T follicular helper cell (primary cell): ENCODE measurements at regions not wholly inside any gene's neighbourhood (a gene's known extent, or its start where the extent isn't known, plus 50 kb on each side); places are given as distances from the start of the nearest gene placed in this dataset.
"Not testable (repeated sequence)": the region's sequence is repeated elsewhere in the genome, so short reads cannot be mapped to it uniquely, and the experiment has no call there.

Experiments used
- DNase-seq: peaks from one replicate; pipeline ENCODE4 v3.0.0-alpha.2; 2020; ENCODE audit warnings: low read depth

DNA sequence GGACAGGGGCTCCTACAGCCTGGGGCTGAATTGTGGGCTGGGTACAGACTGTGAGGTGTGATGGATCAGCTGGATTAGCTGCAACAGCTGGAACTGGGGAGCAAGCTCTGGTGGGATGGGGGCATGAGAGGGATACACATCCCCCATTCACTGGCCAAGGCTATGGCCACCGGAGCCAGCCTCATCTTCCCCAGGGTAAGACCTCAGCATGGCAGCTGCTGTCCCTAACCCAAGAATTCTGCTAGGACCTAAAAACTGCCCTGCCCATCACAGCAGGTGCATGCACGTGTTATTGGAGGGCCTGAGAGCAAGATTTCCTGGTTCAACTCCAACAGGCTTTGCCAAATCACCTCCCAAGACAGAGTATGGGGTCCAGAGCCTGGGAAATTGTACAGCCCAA, 258.6 kb upstream of the AGTR2 start:
- no peak for DNase-seq

DNA sequence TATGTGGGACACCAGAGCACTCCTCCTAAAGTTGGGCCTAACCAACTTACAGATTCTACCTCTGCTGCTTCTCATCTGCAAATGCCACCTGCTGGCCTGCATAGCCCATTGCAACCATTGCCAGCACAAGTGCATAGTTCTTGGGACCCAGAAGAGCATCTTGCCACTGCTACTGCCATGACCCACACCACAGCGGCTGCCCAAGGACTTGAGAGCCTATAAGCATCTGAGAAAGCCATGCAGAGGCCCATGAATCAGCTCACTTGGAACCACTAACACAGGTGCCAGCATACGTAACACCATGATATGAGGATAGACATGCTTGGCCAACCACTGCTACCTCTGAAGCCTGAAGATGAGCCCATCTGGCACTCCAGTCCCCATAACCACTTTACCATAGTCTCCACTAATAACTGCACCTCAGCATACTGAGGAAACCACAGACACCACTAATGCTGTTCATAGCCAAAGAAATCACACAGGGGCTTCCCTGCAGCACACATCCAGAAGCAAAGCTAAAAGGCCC, 258.1 kb upstream of the AGTR2 start:
- DNase-seq, result no peak

DNA sequence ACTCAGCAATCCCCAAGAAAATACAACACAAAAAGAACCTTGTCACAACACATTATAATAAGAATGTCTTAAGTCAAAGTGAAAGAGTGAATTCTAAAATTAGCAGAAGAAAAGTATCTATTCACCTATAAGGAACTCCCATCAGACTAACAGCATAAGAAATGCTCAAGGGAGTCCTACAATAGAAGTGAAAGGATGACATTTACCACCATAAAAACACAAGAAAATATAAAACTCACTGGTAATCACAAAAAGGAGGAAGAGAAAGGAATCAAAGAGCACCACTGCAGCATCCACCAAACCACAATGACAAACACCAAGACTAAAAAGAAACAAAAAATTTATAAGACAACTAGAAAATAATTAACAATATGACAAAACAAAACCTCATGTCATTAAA, 257.0 kb upstream of the AGTR2 start:
- DNase-seq, result no peak

DNA sequence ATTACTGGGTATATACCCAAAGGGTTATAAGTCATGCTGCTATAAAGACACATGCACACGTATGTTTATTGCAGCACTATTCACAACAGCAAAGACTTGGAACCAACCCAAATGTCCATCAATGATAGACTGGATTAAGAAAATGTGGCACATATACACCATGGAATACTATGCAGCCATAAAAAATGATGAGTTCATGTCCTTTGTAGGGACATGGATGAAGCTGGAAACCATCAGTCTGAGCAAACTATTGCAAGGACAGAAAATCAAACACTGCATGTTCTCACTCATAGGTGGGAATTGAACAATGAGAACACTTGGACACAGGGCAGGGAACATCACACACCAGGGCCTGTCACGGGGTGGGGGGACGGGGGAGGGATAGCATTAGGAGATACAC, 254.9 kb upstream of the AGTR2 start:
- not testable (repeated sequence) for DNase-seq

DNA sequence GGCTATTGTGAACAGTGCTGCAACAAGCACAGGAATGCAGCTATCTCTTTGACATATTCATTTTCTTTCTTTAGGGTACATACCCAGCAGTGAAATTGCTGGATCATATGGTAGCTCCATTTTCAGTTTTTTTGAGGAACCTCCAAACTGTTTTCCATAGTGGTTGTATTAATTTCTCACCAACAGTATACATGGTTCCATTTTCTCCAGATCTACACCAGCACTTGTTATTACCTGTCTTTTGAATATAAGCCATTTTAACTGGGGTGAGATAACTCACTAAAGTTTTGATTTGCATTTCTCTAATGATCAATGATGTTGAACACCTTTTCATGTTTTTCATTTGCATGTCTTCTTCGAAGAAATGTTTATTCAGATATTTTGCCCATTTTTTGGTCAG, 241.1 kb upstream of the AGTR2 start:
- DNase-seq, result no peak

DNA sequence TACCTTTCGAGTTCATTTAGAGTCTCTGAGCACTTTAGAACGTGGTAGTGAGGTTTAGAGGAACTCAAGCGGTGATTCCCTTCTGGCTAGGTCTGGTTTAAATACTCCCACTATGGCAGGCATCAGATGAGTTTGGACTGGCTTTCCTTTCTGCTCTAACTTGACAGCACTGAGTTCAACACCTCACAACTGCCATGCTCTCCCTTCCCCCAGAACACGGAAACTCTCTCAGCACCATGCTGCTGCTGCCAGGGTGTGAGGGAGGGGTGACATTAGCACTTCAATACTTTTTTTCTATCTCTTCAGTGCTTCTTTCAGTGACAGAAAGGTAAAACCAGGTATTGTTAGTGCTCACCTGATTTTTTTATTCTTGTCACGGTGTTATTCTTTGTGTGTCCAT, 234.5 kb upstream of the AGTR2 start:
- DNase-seq, result no peak

DNA sequence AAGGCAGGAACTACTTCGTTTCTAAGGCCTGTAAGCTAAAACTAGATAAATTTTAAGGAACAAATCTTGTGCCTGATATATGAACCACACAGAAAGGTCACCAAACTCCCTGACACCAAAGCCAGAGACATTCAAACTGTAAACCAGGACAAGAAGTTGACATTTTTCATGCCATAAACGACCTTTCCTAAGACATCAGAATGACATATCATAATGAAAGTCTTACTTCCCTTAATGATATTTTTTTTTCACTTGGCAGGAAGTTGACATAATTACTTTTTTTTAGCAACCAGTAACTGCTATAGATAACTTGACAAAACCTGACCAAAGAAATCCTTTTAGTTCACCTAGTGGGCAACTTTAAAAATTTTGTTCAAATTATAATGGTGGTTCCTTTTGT, 231.5 kb upstream of the AGTR2 start:
- no peak for DNase-seq

DNA sequence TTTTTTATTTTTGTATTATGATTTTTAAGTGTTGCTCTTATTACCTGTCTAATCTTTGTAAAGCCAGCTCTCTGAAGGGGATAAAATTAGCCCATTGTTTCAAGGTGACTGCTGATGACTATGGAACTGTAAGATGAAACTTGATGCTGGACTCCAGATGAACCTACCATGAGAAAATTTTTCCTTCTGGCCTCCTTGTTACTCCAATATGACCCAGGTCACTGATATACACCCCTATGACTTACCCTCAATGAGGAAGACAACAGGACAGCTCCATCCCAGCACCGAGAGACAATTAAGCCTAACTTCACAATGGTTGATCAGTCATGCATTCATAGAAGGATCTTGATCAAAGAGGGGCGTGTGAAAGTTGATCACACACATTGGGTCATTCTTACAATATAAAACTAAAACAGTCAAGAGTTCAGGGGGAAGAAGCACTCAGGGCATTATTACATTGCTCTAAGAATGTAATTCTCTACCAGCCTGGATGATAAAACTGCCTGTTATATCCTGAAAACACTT, 230.8 kb upstream of the AGTR2 start:
- no peak for DNase-seq

DNA sequence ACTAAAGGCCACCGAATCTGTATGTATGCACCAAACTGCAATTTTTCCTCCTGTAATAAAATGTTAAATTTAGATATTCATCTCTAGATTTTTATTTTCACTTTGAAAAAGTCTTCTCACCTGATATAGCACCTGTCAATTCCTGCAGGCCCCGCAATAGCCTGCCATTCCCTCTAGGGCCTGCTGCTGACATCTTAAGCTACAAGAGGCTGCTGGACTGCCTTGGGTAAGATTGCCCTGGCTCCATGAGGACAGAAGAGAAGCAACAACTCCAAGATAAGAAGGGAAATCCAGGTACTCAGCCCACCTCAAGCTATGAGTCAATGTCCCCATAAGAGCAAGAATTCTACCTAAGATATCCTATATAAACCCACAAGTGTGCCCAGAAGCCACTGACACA, 230.2 kb upstream of the AGTR2 start:
- no peak for DNase-seq

DNA sequence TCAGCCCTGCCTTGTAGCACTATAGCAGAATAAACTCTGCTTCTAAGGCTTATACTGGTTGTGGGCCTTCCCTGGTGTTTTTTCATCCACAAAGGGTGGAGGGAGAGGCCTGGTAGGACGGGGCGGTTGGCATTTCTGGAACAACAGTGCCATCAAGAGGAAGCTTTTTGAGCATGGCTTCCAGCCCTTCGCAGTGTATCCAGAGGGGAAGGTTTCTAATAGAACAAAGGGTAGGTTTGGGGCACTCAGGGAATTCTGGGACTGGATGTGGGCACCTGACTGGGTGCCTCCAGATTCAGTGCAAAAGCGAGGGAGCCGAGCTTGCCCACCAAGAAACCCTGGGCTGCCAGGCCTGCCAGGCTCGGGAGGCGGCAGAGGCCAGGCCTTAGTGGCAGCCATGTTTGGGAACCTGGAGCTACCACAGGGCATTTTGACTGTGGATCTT, 229.6 kb upstream of the AGTR2 start:
- DNase-seq, result peak; percentile 54

DNA sequence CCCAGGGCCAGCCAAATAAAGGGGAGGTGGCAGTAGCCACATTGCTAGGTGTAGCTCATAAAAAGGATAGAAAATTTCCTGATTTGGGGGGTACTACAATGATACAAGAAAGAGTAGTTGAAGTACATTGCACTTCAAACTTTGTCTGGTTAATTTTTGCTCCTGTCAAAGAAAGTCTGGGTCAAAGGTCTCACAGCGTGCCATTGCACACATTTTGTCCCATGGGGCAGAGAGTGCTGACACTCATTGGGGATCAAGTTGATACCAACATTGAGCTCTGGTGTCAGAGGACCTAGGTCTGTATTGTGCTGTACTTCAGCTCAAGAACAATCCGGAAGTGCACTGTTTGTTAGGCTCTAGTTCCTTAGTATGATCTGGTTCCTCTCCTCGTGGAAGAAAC, 229.2 kb upstream of the AGTR2 start:
- no peak for DNase-seq

DNA sequence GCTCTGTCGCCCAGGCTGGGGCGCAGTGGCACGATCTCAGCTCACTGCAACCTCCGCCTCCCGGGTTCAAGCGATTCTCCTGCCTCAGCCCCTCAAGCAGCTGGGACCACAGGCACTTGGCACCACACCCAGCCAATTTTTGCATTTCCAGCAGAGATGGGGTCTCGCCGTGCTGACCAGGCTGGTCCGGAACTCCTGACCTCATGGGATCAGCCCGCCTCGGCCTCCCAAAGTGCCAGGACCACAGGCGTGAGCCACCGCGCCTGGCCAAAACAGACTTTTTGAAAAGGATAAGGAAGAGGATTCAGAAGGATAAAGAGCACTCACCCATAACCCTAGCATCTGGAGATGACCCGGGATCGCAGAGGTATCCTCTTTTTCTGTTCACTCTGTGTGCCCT, 224.5 kb upstream of the AGTR2 start:
- no peak for DNase-seq

DNA sequence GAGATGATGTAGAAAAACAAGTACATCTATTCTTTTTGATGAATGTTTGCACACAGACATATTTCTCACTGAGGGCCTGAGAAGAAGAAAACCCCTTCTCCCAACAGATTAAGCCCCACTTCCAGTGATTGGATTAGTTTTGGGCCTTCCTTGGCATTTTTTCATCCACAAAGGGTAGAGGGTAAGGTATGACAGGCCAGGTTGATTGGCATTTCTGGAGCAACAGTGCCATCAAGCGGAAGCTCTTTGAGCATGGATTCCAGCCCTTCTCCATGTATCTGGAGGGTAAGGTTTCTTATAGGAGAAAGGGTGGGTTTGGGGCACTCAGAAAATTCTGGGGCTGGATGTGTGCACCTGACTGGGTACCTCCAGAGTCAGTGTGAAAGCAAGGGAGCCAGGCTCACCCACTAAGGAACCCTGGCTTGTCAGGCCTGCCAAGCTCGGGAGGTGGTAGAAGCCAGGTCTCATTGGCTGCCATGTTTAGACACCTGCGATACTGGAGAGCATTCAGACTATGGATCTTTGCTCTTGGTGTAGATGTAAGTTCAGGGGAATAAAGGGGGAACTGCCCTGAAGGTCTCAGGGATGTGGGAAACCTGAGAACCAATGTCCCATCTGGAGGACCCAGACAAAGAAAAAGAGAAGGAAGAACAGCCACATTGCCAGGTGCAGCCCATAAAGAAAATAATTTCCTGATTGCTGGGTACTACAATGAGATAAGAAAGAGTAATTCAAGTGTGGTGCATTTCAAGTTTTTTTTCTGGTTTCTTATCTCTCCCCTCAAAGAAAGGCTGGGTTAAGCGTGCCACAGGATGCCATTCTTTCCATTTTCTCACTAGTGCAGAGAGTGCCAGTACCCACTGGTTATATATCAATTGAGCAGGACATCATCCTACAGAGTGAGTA, 222.3 kb upstream of the AGTR2 start:
- DNase-seq, result no peak

DNA sequence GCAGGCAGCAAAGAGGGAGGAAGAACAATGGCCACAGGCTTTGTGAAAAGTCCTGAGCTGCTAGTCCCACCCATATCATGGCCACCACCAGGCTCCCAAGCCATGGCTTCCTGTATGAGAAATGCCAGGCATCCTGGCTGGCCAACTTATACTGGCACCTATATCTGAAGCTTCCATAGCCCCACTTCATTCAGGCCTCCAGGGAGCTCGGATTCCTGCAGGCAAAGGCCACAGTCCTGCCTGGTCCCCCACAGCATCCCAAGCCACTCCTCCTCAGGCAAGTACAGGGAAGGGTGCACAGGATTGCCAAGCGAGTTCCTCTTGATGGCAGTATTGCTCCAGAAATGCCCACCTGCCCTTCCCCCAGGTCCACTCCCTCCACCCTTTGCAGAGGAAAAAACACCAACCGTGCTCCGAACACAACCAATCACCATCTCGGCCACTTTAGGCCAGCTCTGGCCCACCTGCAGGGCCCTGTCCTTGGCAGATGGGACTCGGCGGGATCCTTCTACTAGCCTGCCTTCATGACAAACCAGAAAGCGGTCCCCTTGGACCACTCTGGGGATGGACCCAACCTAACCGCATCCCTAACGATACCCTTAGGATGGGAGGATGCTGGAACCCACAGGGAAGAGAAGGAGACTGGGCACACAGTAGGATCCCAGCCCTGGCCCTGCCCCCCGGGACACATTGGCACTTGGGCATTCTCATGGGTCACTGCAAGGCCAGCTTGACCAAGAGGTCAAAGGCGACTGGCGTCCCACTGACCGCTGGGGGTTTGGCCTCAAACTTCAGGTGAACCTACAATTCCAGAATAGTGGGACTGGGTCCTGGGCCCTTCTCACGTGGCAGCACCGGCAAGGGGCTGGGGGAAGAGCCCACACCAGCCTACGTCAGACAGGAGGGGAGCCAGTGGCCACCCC, 220.4 kb upstream of the AGTR2 start:
- DNase-seq, result peak; percentile 6

DNA sequence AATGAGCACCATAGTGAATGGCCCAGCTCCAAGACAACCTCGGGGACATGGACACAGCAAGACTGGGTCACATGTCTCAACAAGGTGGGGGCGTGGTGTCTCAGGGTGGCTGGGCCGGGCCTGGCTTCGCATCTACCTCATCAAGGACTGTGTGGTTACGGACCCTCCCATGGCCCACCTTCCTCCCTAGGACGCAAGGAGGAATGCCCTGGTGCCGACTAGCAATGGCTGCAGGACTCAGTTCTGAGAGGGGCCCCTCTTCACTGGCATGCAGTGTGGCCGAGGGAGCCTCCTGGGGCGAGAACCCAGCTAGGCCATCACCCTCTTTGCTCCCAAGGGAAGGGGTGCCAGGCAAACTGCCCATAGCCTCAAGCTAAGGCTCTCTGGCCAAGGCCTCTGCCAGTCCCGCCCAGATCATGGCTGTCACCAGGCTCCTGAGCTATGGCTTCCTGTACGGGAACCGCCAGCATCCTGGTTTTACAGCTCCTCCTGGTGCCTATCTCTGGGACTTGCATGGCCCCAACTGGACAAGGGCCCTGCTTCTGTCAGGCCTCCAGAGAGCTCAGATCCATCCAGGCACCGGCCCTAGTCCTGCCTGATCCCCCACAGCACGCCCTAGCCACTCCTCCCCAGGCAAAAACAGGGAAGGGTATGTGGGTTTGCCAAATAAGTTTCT, 218.0 kb upstream of the AGTR2 start:
- no peak for DNase-seq

DNA sequence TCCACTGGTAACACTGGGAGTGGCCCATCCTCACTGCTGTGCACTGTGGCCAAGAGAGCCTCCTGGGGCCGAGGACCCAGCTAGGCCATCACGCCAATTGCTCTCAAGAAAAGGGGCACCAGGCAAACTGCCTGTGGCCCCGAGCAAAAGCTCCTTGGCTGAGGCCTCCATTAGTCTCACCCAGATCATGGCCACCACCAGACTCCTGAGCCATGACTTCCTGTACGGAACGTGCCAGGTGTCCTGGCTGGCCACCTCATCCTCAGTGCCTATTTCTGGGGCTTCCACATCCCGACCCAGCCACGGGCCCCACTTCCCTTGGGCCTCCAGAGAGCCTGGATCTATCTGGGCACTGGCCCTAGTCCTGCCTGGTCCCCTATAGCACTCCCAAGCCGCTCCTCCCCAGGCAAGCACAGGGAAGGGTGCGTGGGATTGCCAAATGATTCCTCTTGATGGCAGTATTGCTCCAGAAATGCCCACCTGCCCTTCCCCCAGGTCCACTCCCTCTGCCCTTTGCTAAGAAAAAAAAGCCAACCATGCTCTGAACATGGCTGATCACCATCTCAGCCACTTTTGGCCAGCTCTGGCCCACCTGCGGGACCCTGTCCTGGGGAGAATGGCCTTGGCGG, 212.6 kb upstream of the AGTR2 start:
- no peak for DNase-seq

DNA sequence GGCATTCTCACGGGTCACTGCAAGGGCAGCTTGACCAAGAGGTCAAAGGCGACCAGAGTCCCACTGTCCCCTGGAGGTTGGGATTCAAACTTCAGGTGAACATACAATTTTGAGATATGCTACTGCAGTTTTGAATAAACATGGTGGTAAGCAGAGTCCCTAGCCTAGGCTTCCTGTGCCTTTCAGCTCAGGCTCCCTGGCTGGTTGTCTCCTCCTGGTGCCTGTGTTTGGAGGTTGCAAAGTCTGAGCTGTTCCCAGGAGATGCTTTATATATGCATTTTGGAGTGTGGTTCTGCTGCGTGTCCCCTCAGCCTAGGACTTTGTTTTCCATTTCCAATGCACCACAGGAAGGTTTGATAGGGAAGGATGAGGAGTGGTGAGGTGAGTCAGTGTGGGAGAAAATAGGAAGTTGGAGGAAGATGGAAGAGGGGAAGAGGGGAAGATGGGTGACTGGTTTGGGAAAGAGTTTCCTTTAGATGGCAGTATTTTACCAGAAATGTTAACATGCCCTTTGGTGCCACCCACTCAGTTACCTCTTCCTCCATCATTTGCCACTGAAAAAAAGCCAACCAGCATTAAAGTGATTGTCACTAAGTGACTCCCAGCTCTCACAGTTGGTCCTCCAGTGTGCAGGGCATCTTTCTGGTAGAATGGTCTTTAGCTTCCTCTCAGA, 211.7 kb upstream of the AGTR2 start:
- no peak for DNase-seq

DNA sequence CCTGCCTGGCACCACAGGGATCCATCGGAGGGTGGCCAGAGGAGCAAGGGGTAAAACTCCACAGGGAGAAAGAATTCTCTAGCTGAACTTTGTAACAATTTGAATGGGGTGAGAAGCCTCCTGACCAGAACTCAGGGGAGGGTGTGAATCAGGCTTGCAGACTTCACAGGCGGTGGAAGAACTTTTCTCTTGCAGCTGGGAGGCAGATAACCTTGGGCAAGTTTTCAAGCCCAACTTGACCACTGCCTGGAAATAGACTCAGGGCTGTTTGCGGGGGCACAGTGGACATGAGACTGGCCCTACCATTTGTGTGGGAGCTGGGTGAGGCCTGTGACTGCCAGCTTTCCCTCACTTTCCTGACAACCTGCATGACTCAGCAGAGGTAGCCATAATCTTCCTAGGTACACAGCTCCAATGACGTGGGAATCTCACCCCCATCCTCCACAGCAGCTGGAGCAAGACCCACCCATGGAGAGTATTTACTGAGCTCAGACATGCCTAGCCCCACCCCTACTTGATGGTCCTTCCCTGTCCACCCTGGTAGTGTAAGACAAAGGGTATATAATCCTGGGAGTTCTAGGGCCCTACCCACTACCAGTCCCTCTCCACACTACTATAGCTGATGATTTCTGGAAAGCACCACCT, 210.0 kb upstream of the AGTR2 start:
- DNase-seq, result no peak

DNA sequence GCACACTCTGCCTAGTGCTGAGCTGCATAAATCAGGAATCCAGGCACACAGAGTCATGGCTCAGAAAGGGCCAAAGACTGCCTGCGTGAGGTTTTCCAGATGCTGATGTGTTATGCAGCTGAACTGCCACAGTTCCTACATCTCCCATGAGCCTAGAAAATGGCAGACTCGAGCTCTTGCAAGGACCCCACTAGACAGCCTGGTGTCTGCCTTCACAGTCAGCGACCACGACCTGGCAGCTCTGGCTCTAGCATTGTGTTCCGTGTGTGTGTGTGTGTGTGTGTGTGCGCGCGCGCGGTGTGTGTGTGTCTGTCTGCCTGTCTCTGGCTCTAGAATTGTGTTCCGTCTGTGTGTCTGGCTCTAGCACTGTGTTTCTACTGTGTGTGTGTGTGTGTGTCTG, 203.6 kb upstream of the AGTR2 start:
- DNase-seq, result no peak
